Stimulated activated naive CD8-positive, alpha-beta T cell treated with anti-CD3 and anti-CD28 coated beads, Interleukin-15, amount 100 ng/mL, for 72 hours (primary cell): ENCODE measurements at regions not wholly inside any gene's neighbourhood (a gene's known extent, or its start where the extent isn't known, plus 50 kb on each side); places are given as distances from the start of the nearest gene placed in this dataset.
"Not testable (repeated sequence)": the region's sequence is repeated elsewhere in the genome, so short reads cannot be mapped to it uniquely, and the experiment has no call there.

ENCODE experiments used
- ATAC-seq: fragments of 150-1000 bp; cut with Tn5 transposase; 2 replicates; pipeline ENCODE4 v1.10.0; 2021; ENCODE audit warnings: mild to moderate bottlenecking, moderate library complexity
- DNase-seq, 2 donors: peaks; one replicate each; pipeline ENCODE4 v3.0.0; 2021 to 2022
- H3K27ac Mint-ChIP-seq, 2 donors: one replicate each; pipeline ENCODE4 v1.8.0; 2022; ENCODE audit warnings: mild to moderate bottlenecking in 2 of 2, mixed read lengths in 2 of 2, moderate library complexity in 2 of 2
- H3K27me3 Mint-ChIP-seq: one replicate; pipeline ENCODE4 v1.8.0; 2022; ENCODE audit warnings: mixed read lengths
- H3K4me1 Mint-ChIP-seq: one replicate; pipeline ENCODE4 v1.8.0; 2022; ENCODE audit warnings: mild to moderate bottlenecking, mixed read lengths
- H3K4me3 Mint-ChIP-seq, 2 donors: one replicate each; pipeline ENCODE4 v1.8.0; 2022; ENCODE audit warnings: mild to moderate bottlenecking in 2 of 2, mixed read lengths in 2 of 2, moderate library complexity in 1 of 2
- H3K9me3 Mint-ChIP-seq, 2 donors: one replicate each; pipeline ENCODE4 v1.8.0; 2022; ENCODE audit warnings: mixed read lengths in 2 of 2

- H3K27me3 Mint-ChIP-seq: no peaks in the 10 kb centered on the region
- H3K4me3 Mint-ChIP-seq: no peak overlapping the region
- H3K9me3 Mint-ChIP-seq: peaks cover 0 to 5% of the 10 kb centered on the region in 2 donors
- no peak for ATAC-seq
- H3K27ac Mint-ChIP-seq: no peak overlapping the region
- DNase-seq: peak; percentile 9 to 15
- no peaks in the 10 kb centered on the region for H3K4me1 Mint-ChIP-seq
Measured at GRCh38 chr5:164504141-164504772, 998.8 kb downstream of the MAT2B start.

- Mint-ChIP-seq H3K4me1 (no peaks in the 10 kb centered on the region), H3K27me3 (no peaks in the 10 kb centered on the region), H3K27ac (no peak overlapping the region), H3K4me3 (no peak overlapping the region), H3K9me3 (peaks cover 0 to 5% of the 10 kb centered on the region in 2 donors)
- DNase-seq (no peak), ATAC-seq (no peak)
Measured at GRCh38 chr5:164505791-164506190, 1000.4 kb downstream of the MAT2B start.

GRCh38 chr5:164518067-164518740, 1012.8 kb downstream of the MAT2B start:
- Mint-ChIP-seq H3K9me3 (peaks cover 14 to 18% of the 10 kb centered on the region in 2 donors), H3K4me1 (no peaks in the 10 kb centered on the region), H3K4me3 (no peak overlapping the region), H3K27ac (no peak overlapping the region), H3K27me3 (no peaks in the 10 kb centered on the region)
- DNase-seq: no peak
- no peak for ATAC-seq

GRCh38 chr5:164518741-164519080, 1013.3 kb downstream of the MAT2B start:
- Mint-ChIP-seq H3K27ac (no peak overlapping the region), H3K27me3 (no peaks in the 10 kb centered on the region), H3K9me3 (peaks cover 9 to 18% of the 10 kb centered on the region in 2 donors), H3K4me1 (no peaks in the 10 kb centered on the region), H3K4me3 (no peak overlapping the region)
- DNase-seq (no peak), ATAC-seq (no peak)

- ATAC-seq (no peak), DNase-seq (no peak)
- no peaks in the 10 kb centered on the region for H3K4me1 Mint-ChIP-seq
- H3K9me3 Mint-ChIP-seq: no peaks in the 10 kb centered on the region
- H3K27ac Mint-ChIP-seq: no peak overlapping the region
- no peak overlapping the region for H3K4me3 Mint-ChIP-seq
- no peaks in the 10 kb centered on the region for H3K27me3 Mint-ChIP-seq
Measured at GRCh38 chr5:164532235-164532900, 1026.9 kb downstream of the MAT2B start.

GRCh38 chr5:164533426-164533825, 1028.0 kb downstream of the MAT2B start:
- H3K9me3 Mint-ChIP-seq, H3K4me3 Mint-ChIP-seq, DNase-seq, H3K4me1 Mint-ChIP-seq, H3K27me3 Mint-ChIP-seq, H3K27ac Mint-ChIP-seq, ATAC-seq: not testable (repeated sequence)

GRCh38 chr5:164540174-164540573, 1034.8 kb downstream of the MAT2B start:
- Mint-ChIP-seq H3K9me3 (peaks cover 8 to 9% of the 10 kb centered on the region in 2 donors), H3K4me1 (no peaks in the 10 kb centered on the region), H3K27ac (no peak overlapping the region), H3K27me3 (no peaks in the 10 kb centered on the region), H3K4me3 (no peak overlapping the region)
- no peak for DNase-seq
- no peak for ATAC-seq

GRCh38 chr5:164545507-164545906, 1040.1 kb downstream of the MAT2B start:
- DNase-seq (no peak), ATAC-seq (no peak)
- Mint-ChIP-seq H3K4me1 (no peaks in the 10 kb centered on the region), H3K27ac (no peak overlapping the region), H3K4me3 (no peak overlapping the region), H3K27me3 (no peaks in the 10 kb centered on the region), H3K9me3 (peaks cover 11 to 12% of the 10 kb centered on the region in 2 donors)

- no peak overlapping the region for H3K27ac Mint-ChIP-seq
- DNase-seq (no peak), ATAC-seq (no peak)
- no peaks in the 10 kb centered on the region for H3K4me1 Mint-ChIP-seq
- H3K4me3 Mint-ChIP-seq: no peak overlapping the region
- H3K9me3 Mint-ChIP-seq: peaks cover 0 to 5% of the 10 kb centered on the region in 2 donors
- no peaks in the 10 kb centered on the region for H3K27me3 Mint-ChIP-seq
Measured at GRCh38 chr5:164553851-164554250, 1048.4 kb downstream of the MAT2B start.

- Mint-ChIP-seq H3K27ac (no peak overlapping the region), H3K4me1 (no peaks in the 10 kb centered on the region), H3K27me3 (no peaks in the 10 kb centered on the region), H3K9me3 (no peaks in the 10 kb centered on the region), H3K4me3 (no peak overlapping the region)
- no peak for DNase-seq
- no peak for ATAC-seq
Measured at GRCh38 chr5:164555809-164556208, 1050.4 kb downstream of the MAT2B start.

GRCh38 chr5:164560216-164560615, 1054.8 kb downstream of the MAT2B start:
- Mint-ChIP-seq H3K27me3 (no peaks in the 10 kb centered on the region), H3K4me1 (no peaks in the 10 kb centered on the region), H3K27ac (no peak overlapping the region), H3K9me3 (no peaks in the 10 kb centered on the region), H3K4me3 (no peak overlapping the region)
- DNase-seq (no peak), ATAC-seq (no peak)

GRCh38 chr5:164561933-164562872, 1056.8 kb downstream of the MAT2B start:
- DNase-seq (no peak), ATAC-seq (no peak)
- H3K27me3 Mint-ChIP-seq: no peaks in the 10 kb centered on the region
- no peaks in the 10 kb centered on the region for H3K9me3 Mint-ChIP-seq
- no peaks in the 10 kb centered on the region for H3K4me1 Mint-ChIP-seq
- no peak overlapping the region for H3K4me3 Mint-ChIP-seq
- no peak overlapping the region for H3K27ac Mint-ChIP-seq

GRCh38 chr5:164563370-164563769, 1058.0 kb downstream of the MAT2B start:
- Mint-ChIP-seq H3K27me3 (no peaks in the 10 kb centered on the region), H3K27ac (no peak overlapping the region), H3K4me3 (no peak overlapping the region), H3K9me3 (no peaks in the 10 kb centered on the region), H3K4me1 (no peaks in the 10 kb centered on the region)
- ATAC-seq: no peak
- DNase-seq: no peak

GRCh38 chr5:164573397-164573796, 1068.0 kb downstream of the MAT2B start:
- DNase-seq (no peak), ATAC-seq (no peak)
- H3K27me3 Mint-ChIP-seq: no peaks in the 10 kb centered on the region
- no peak overlapping the region for H3K4me3 Mint-ChIP-seq
- no peaks in the 10 kb centered on the region for H3K4me1 Mint-ChIP-seq
- no peak overlapping the region for H3K27ac Mint-ChIP-seq
- H3K9me3 Mint-ChIP-seq: peaks cover 0 to 18% of the 10 kb centered on the region in 2 donors

GRCh38 chr5:164577201-164577600, 1071.8 kb downstream of the MAT2B start:
- peaks cover 0 to 5% of the 10 kb centered on the region in 2 donors for H3K9me3 Mint-ChIP-seq
- no peaks in the 10 kb centered on the region for H3K27me3 Mint-ChIP-seq
- H3K4me1 Mint-ChIP-seq: no peaks in the 10 kb centered on the region
- DNase-seq (no peak), ATAC-seq (no peak)
- H3K27ac Mint-ChIP-seq: no peak overlapping the region
- H3K4me3 Mint-ChIP-seq: no peak overlapping the region
